ENCODE measurements at regions not wholly inside any gene's neighbourhood (a gene's known extent, or its start where the extent isn't known, plus 50 kb on each side); places are given as distances from the start of the nearest gene placed in this dataset.

- no peak for TF ChIP-seq POLR2A (IDR thresholded peaks at IDR 0.05)
- TF ChIP-seq CTCF (IDR thresholded peaks at IDR 0.05) = no peak
- no peak overlapping the region for H3K27ac ChIP-seq
- DNase-seq (no peak), ATAC-seq (no peak)
- 65 to 66% methylated on average over 8 of the region's 8 CpGs for WGBS, 2 donors
- no peaks in the 10 kb centered on the region for H3K27me3 ChIP-seq
- H3K4me3 ChIP-seq = no peak overlapping the region
- no peaks in the 10 kb centered on the region for H3K36me3 ChIP-seq (replicated peaks in 1 of 2; ENCODE audit: insufficient read depth in 1 of 2, low read depth in 2 of 2)
- intact Hi-C loops (cut with DNase I) = no loop called here
- H3K9me3 ChIP-seq = no peaks in the 10 kb centered on the region
- H3K4me1 ChIP-seq = no peaks in the 10 kb centered on the region
Observed at GRCh38 chr20:51894619-51895018, 92.3 kb upstream of the SALL4 start.

- H3K9me3 ChIP-seq = no peaks in the 10 kb centered on the region
- DNase-seq = no peak
- intact Hi-C loops (cut with DNase I) = no loop called here
- no peaks in the 10 kb centered on the region for H3K36me3 ChIP-seq (replicated peaks in 1 of 2; ENCODE audit: insufficient read depth in 1 of 2, low read depth in 2 of 2)
- TF ChIP-seq CTCF (IDR thresholded peaks at IDR 0.05) (no peak), POLR2A (IDR thresholded peaks at IDR 0.05) (no peak)
- 69 to 70% methylated on average over 6 of the region's 6 CpGs for WGBS, 2 donors
- no peaks in the 10 kb centered on the region for H3K4me1 ChIP-seq
- H3K4me3 ChIP-seq = no peak overlapping the region
- H3K27me3 ChIP-seq = no peaks in the 10 kb centered on the region
- no peak overlapping the region for H3K27ac ChIP-seq
- no peak for ATAC-seq
Observed at GRCh38 chr20:51894201-51894600, 91.9 kb upstream of the SALL4 start.

GRCh38 chr20:51893723-51894122, 91.4 kb upstream of the SALL4 start:
- H3K27ac ChIP-seq = no peak overlapping the region
- no peaks in the 10 kb centered on the region for H3K36me3 ChIP-seq (replicated peaks in 1 of 2; ENCODE audit: insufficient read depth in 1 of 2, low read depth in 2 of 2)
- DNase-seq (no peak), ATAC-seq (no peak)
- no peaks in the 10 kb centered on the region for H3K4me1 ChIP-seq
- no peaks in the 10 kb centered on the region for H3K9me3 ChIP-seq
- no peak overlapping the region for H3K4me3 ChIP-seq
- WGBS, 2 donors = 61 to 69% methylated on average over 7 of the region's 7 CpGs
- intact Hi-C loops (cut with DNase I) = no loop called here
- H3K27me3 ChIP-seq = no peaks in the 10 kb centered on the region
- TF ChIP-seq POLR2A (IDR thresholded peaks at IDR 0.05) (no peak), CTCF (IDR thresholded peaks at IDR 0.05) (no peak)

- intact Hi-C loops (cut with DNase I) = no loop called here
- WGBS, 2 donors = 76 to 81% methylated on average over 9 of the region's 9 CpGs
- no peak for ATAC-seq
Observed at GRCh38 chr20:51890003-51890402, 87.7 kb upstream of the SALL4 start.

More at GRCh38 chr20:51890003-51890402, 87.7 kb upstream of the SALL4 start:
- Histone ChIP-seq H3K27me3 (no peaks in the 10 kb centered on the region), H3K36me3 (replicated peaks in 1 of 2; ENCODE audit: insufficient read depth in 1 of 2, low read depth in 2 of 2) (no peaks in the 10 kb centered on the region), H3K4me3 (no peak overlapping the region), H3K4me1 (no peaks in the 10 kb centered on the region), H3K27ac (no peak overlapping the region), H3K9me3 (no peaks in the 10 kb centered on the region)
- no peak for DNase-seq
- no peak for TF ChIP-seq CTCF (IDR thresholded peaks at IDR 0.05)
- no peak for TF ChIP-seq POLR2A (IDR thresholded peaks at IDR 0.05)

Measured in body of pancreas (tissue), 4 donors.